K562 (cell line): ENCODE measurements at regions not wholly inside any gene's neighbourhood (a gene's known extent, or its start where the extent isn't known, plus 50 kb on each side); places are given as distances from the start of the nearest gene placed in this dataset.
A peak's percentile ranks its signal among the peaks of the same experiment; 100 is the strongest.

Experiments
- ARID1B ChIP-seq: fragments of 450-650 bp; IDR thresholded peaks from 2 replicates; pipeline ENCODE4 v1.6.1; 2016; ENCODE audit warnings: antibody characterized with exemption, mild to moderate bottlenecking, inconsistent platforms
- DPF2 ChIP-seq: fragments of 450-650 bp; IDR thresholded peaks from 2 replicates; pipeline ENCODE4 v1.6.1; 2016
- EP300 ChIP-seq: IDR thresholded peaks from 2 replicates; pipeline ENCODE4 v1.6.1; 2012; ENCODE audit warnings: low read length, improper control_type of control experiment
- MEIS2 ChIP-seq: fragments of 450-650 bp; IDR thresholded peaks from 2 replicates; pipeline ENCODE4 v1.6.1; 2014; ENCODE audit warnings: mild to moderate bottlenecking; ENCODE audit not compliant: partially characterized antibody
- PKNOX1 ChIP-seq: fragments of 450-650 bp; IDR thresholded peaks from 2 replicates; pipeline ENCODE4 v1.6.1; 2016
- POLR2A ChIP-seq: fragments of 450-650 bp; conservative IDR thresholded peaks from 2 replicates; pipeline ENCODE4 v1.6.1; 2016
- SMAD4 ChIP-seq: fragments of 250-450 bp; sonication (Bioruptor Pico); conservative IDR thresholded peaks from 2 replicates; pipeline ENCODE4 v1.8.0; 2021; ENCODE audit warnings: inconsistent platforms, mild to moderate bottlenecking, moderate library complexity
- VEZF1 ChIP-seq: fragments of 200-800 bp; sonication (Bioruptor generic); IDR thresholded peaks from 2 replicates; pipeline ENCODE4 v1.6.1; 2017; ENCODE audit warnings: missing genetic modification characterization, missing compliant biosample characterization
- ZNF507 ChIP-seq: conservative IDR thresholded peaks from 2 replicates; pipeline ENCODE4 v1.6.1; 2017; ENCODE audit warnings: missing genetic modification characterization, missing compliant biosample characterization
- ZNF695 ChIP-seq: fragments of 450-650 bp; formaldehyde crosslinking; IDR thresholded peaks from 2 replicates; pipeline ENCODE4 v1.4.0; 2020; ENCODE audit warnings: mild to moderate bottlenecking, moderate library complexity
- ZNF79 ChIP-seq: fragments of 250-450 bp; sonication (Bioruptor Pico); IDR thresholded peaks from 2 replicates; pipeline ENCODE4 v1.4.0; 2020; ENCODE audit warnings: low read depth, mild to moderate bottlenecking, moderate library complexity

GRCh38 chr12:126915309-126915708, 1351.7 kb upstream of the TMEM132C start (continued):
- no peak for TF ChIP-seq POLR2A
- TF ChIP-seq MEIS2 = peak; percentile 67
- no peak for TF ChIP-seq EP300
- TF ChIP-seq SMAD4 (CRISPR knock-in tag) = 0 out of 2 replicates have a peak, but pooled peaks have one; percentile 30
- TF ChIP-seq ZNF695 = no peak
- TF ChIP-seq PKNOX1 = 0 out of 2 replicates have a peak, but pooled peaks have one; percentile 33
- 0 out of 2 replicates have a peak, but pooled peaks have one; percentile 41 for TF ChIP-seq DPF2
- 0 out of 2 replicates have a peak, but pooled peaks have one; percentile 17 for TF ChIP-seq VEZF1
- TF ChIP-seq ZNF79 (CRISPR knock-in tag) = no peak
- TF ChIP-seq ZNF507 (tag) = peak; percentile 30; the same call in 1 of the 2 replicates
- TF ChIP-seq ARID1B = 0 out of 2 replicates have a peak, but pooled peaks have one; percentile 21
- TF ChIP-seq, all 486 proteins: peak for 18
